ENCODE measurements at regions not wholly inside any gene's neighbourhood (a gene's known extent, or its start where the extent isn't known, plus 50 kb on each side); places are given as distances from the start of the nearest gene placed in this dataset.

- SMC1A ChIA-PET (ENCODE audit: uncharacterized antibody, unreplicated experiment): no interaction called here
- intact Hi-C loops (cut with micrococcal nuclease; ENCODE audit: unreplicated experiment): no loop called here
- CTCF ChIA-PET: no interaction called here
- no peak for TF ChIP-seq FOXM1 (IDR thresholded peaks at IDR 0.05; ENCODE audit: low read depth, low read length)
- no peak for TF ChIP-seq BCLAF1 (IDR thresholded peaks at IDR 0.05)
- TF ChIP-seq, protein P1, sequence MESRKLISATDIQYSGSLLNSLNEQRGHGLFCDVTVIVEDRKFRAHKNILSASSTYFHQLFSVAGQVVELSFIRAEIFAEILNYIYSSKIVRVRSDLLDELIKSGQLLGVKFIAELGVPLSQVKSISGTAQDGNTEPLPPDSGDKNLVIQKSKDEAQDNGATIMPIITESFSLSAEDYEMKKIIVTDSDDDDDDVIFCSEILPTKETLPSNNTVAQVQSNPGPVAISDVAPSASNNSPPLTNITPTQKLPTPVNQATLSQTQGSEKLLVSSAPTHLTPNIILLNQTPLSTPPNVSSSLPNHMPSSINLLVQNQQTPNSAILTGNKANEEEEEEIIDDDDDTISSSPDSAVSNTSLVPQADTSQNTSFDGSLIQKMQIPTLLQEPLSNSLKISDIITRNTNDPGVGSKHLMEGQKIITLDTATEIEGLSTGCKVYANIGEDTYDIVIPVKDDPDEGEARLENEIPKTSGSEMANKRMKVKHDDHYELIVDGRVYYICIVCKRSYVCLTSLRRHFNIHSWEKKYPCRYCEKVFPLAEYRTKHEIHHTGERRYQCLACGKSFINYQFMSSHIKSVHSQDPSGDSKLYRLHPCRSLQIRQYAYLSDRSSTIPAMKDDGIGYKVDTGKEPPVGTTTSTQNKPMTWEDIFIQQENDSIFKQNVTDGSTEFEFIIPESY (IDR thresholded peaks at IDR 0.05): no peak
- TF ChIP-seq HDAC6 (IDR thresholded peaks at IDR 0.05; ENCODE audit: unreplicated experiment): no peak
- no peak for TF ChIP-seq ZNF384 (IDR thresholded peaks at IDR 0.05; ENCODE audit: borderline replicate concordance, low read depth, low read length)
- TF ChIP-seq YBX1 (IDR thresholded peaks at IDR 0.05): no peak
- no peak for TF ChIP-seq TBL1XR1 (IDR thresholded peaks at IDR 0.05; ENCODE audit: low read depth, low read length)
- TF ChIP-seq, protein P2, sequence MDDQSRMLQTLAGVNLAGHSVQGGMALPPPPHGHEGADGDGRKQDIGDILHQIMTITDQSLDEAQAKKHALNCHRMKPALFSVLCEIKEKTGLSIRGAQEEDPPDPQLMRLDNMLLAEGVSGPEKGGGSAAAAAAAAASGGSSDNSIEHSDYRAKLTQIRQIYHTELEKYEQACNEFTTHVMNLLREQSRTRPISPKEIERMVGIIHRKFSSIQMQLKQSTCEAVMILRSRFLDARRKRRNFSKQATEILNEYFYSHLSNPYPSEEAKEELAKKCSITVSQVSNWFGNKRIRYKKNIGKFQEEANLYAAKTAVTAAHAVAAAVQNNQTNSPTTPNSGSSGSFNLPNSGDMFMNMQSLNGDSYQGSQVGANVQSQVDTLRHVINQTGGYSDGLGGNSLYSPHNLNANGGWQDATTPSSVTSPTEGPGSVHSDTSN (IDR thresholded peaks at IDR 0.05; ENCODE audit: insufficient replicate concordance, low read depth, low read length): no peak
- TF ChIP-seq NR2C2 (IDR thresholded peaks at IDR 0.05; ENCODE audit: borderline replicate concordance, control insufficient read depth, insufficient read length, low read depth): no peak
- TF ChIP-seq ZZZ3 (IDR thresholded peaks at IDR 0.05; ENCODE audit: control insufficient read depth, insufficient read length, low read depth): no peak
- TF ChIP-seq HDAC2 (IDR thresholded peaks at IDR 0.05): no peak
- TF ChIP-seq, protein P3, sequence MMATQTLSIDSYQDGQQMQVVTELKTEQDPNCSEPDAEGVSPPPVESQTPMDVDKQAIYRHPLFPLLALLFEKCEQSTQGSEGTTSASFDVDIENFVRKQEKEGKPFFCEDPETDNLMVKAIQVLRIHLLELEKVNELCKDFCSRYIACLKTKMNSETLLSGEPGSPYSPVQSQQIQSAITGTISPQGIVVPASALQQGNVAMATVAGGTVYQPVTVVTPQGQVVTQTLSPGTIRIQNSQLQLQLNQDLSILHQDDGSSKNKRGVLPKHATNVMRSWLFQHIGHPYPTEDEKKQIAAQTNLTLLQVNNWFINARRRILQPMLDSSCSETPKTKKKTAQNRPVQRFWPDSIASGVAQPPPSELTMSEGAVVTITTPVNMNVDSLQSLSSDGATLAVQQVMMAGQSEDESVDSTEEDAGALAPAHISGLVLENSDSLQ (IDR thresholded peaks at IDR 0.05): no peak
- ATAC-seq: no peak
- no peaks in the 10 kb centered on the region for H3K9me3 ChIP-seq (replicated peaks; ENCODE audit: control insufficient read depth, insufficient read depth, low read length)
- WGBS (ENCODE audit: insufficient coverage, insufficient replicate concordance, low lambda C conversion rate, missing lambda C conversion rate): 55% methylated on average over 5 of the region's 5 CpGs
- no peak overlapping the region for H3K4me3 ChIP-seq
- in situ Hi-C loops (cut with MboI): no loop called here
- no peak overlapping the region for H3K27ac ChIP-seq (ENCODE audit: control insufficient read depth, insufficient read depth)
- no peak overlapping the region for H3K4me2 ChIP-seq (ENCODE audit: control insufficient read depth, insufficient read depth)
- no peak for FAIRE-seq
- BruUV-seq (replicated peaks): no TSS peak
- no peak for DNase-seq (ENCODE audit: low read depth, low spot score)
- H4K20me1 ChIP-seq (ENCODE audit: control insufficient read depth, insufficient read depth): no peaks in the 10 kb centered on the region
- no peak overlapping the region for H3K9ac ChIP-seq (ENCODE audit: control insufficient read depth, insufficient read depth, low read length)
- no peaks in the 10 kb centered on the region for H3K27me3 ChIP-seq (replicated peaks in 1 of 2; ENCODE audit: control insufficient read depth in 2 of 2, insufficient read depth in 2 of 2, low read length in 1 of 2)
- POLR2A ChIA-PET: no interaction called here
- H2AFZ ChIP-seq (ENCODE audit: control insufficient read depth, low read depth, low read length): no peak overlapping the region
- no peaks in the 10 kb centered on the region for H3K36me3 ChIP-seq (ENCODE audit: control insufficient read depth in 2 of 2, insufficient read depth in 2 of 2, low read length in 1 of 2)
- no peaks in the 10 kb centered on the region for H3K79me2 ChIP-seq (ENCODE audit: control insufficient read depth, insufficient read depth, low read length)
- RAD21 ChIA-PET (ENCODE audit: unreplicated experiment): no interaction called here
- no peaks in the 10 kb centered on the region for H3K4me1 ChIP-seq (ENCODE audit: control insufficient read depth, insufficient read depth, low read length)
Measured at GRCh38 chr13:33446821-33447725, 161.5 kb upstream of the STARD13 start.

Measured in GM12878 (cell line).